Stimulated activated CD4-positive, alpha-beta T cell treated with anti-CD3 and anti-CD28 coated beads, Interleukin-12 subunit alpha, Interleukin-12 subunit beta, amount 100 ng/mL, for 24 hours (primary cell): ENCODE measurements at regions not wholly inside any gene's neighbourhood (a gene's known extent, or its start where the extent isn't known, plus 50 kb on each side); places are given as distances from the start of the nearest gene placed in this dataset.
"Not testable (repeated sequence)": the region's sequence is repeated elsewhere in the genome, so short reads cannot be mapped to it uniquely, and the experiment has no call there.

ENCODE experiments used
- DNase-seq, 2 experiments: peaks; one replicate each; pipeline ENCODE4 v3.0.0-alpha.2; 2020; ENCODE audit warnings: low read depth in 2 of 2

- DNase-seq = no peak
Measured at GRCh38 chr1:187892683-187893039, 1063.9 kb downstream of the PLA2G4A start.

GRCh38 chr1:187893471-187893870 lies 1064.7 kb downstream of the PLA2G4A start:
- no peak for DNase-seq

- no peak for DNase-seq
Measured at GRCh38 chr1:187894349-187894748, 1065.6 kb downstream of the PLA2G4A start.

- DNase-seq = no peak
Measured at GRCh38 chr1:187903223-187903622, 1074.5 kb downstream of the PLA2G4A start.

GRCh38 chr1:187909382-187909781 lies 1080.6 kb downstream of the PLA2G4A start:
- DNase-seq = no peak

- no peak for DNase-seq
Measured at GRCh38 chr1:187911820-187912219, 1083.1 kb downstream of the PLA2G4A start.

- no peak for DNase-seq
Measured at GRCh38 chr1:187920976-187921375, 1092.2 kb downstream of the PLA2G4A start.

- no peak for DNase-seq
Measured at GRCh38 chr1:187921426-187921825, 1092.7 kb downstream of the PLA2G4A start.

GRCh38 chr1:187922255-187922654 lies 1093.5 kb downstream of the PLA2G4A start:
- DNase-seq = no peak

GRCh38 chr1:187924252-187924651 lies 1095.5 kb downstream of the PLA2G4A start:
- DNase-seq = no peak

GRCh38 chr1:187928288-187928687 lies 1099.5 kb downstream of the PLA2G4A start:
- DNase-seq = no peak

- DNase-seq = no peak
Measured at GRCh38 chr1:187928696-187929095, 1099.9 kb downstream of the PLA2G4A start.

GRCh38 chr1:187931776-187932175 lies 1103.0 kb downstream of the PLA2G4A start:
- no peak for DNase-seq

- DNase-seq = no peak
Measured at GRCh38 chr1:187933562-187934419, 1105.0 kb downstream of the PLA2G4A start.

- DNase-seq = no peak
Measured at GRCh38 chr1:187936667-187937066, 1107.9 kb downstream of the PLA2G4A start.

GRCh38 chr1:187938092-187938491 lies 1109.3 kb downstream of the PLA2G4A start:
- no peak for DNase-seq

GRCh38 chr1:187942986-187943385 lies 1114.2 kb downstream of the PLA2G4A start:
- DNase-seq = no peak

GRCh38 chr1:187943606-187944403 lies 1115.1 kb downstream of the PLA2G4A start:
- DNase-seq = no peak

GRCh38 chr1:187946661-187947060 lies 1117.9 kb downstream of the PLA2G4A start:
- DNase-seq = not testable (repeated sequence)

- no peak for DNase-seq
Measured at GRCh38 chr1:187947359-187947758, 1118.6 kb downstream of the PLA2G4A start.

- DNase-seq = no peak
Measured at GRCh38 chr1:187948170-187948794, 1119.5 kb downstream of the PLA2G4A start.

GRCh38 chr1:187949567-187949966 lies 1120.8 kb downstream of the PLA2G4A start:
- DNase-seq = no peak
